BLaER1 treated with 17β-estradiol and CSF1 and Interleukin-3, amounts not matched to agents 10 nM and 100 nM (cell line): ENCODE measurements at regions not wholly inside any gene's neighbourhood (a gene's known extent, or its start where the extent isn't known, plus 50 kb on each side); places are given as distances from the start of the nearest gene placed in this dataset.

Experiments used
- H3K27ac ChIP-seq, 11 experiments: shearing (Covaris generic); formaldehyde crosslinking; 2 replicates each; pipeline ENCODE4 v1.8.1; 2022
- H3K27me3 ChIP-seq, 11 experiments: shearing (Covaris generic); formaldehyde crosslinking; 2 replicates each; pipeline ENCODE4 v1.8.1; 2022
- H3K36me3 ChIP-seq, 11 experiments: shearing (Covaris generic); formaldehyde crosslinking; 2 replicates each; pipeline ENCODE4 v1.8.1; 2022
- H3K4me1 ChIP-seq, 10 experiments: shearing (Covaris generic); formaldehyde crosslinking; 2 replicates each; pipeline ENCODE4 v1.8.1; 2022
- H3K4me2 ChIP-seq, 11 experiments: shearing (Covaris generic); formaldehyde crosslinking; 2 replicates each; pipeline ENCODE4 v1.8.1; 2022
- H3K4me3 ChIP-seq, 10 experiments: shearing (Covaris generic); formaldehyde crosslinking; 2 replicates each; pipeline ENCODE4 v1.8.1; 2022
- H3K9ac ChIP-seq, 11 experiments: shearing (Covaris generic); formaldehyde crosslinking; 2 replicates each; pipeline ENCODE4 v1.8.1; 2022
- H3K9me3 ChIP-seq, 11 experiments: shearing (Covaris generic); formaldehyde crosslinking; replicated peaks in 1 of 11; 2 replicates each; pipeline ENCODE4 v1.8.1; 2022
- H4K20me1 ChIP-seq, 11 experiments: shearing (Covaris generic); formaldehyde crosslinking; 2 replicates each; pipeline ENCODE4 v1.8.1; 2022
- Cebpa-rat ChIP-seq, 11 experiments: shearing (Covaris generic); IDR thresholded peaks; 2 replicates each; pipeline ENCODE4 v1.8.1; 2022

- Histone ChIP-seq H3K9me3 (no peaks in the 10 kb centered on the region), H3K36me3 (no peaks in the 10 kb centered on the region), H3K27ac (no peak overlapping the region), H4K20me1 (no peaks in the 10 kb centered on the region), H3K4me3 (no peak overlapping the region), H3K4me2 (no peak overlapping the region), H3K9ac (no peak overlapping the region), H3K27me3 (no peaks in the 10 kb centered on the region), H3K4me1 (0 out of 20 replicates have a peak, but pooled peaks cover 0 to under 1% (median 0%) of the 10 kb centered on the region in 10 experiments)
- no peak for TF ChIP-seq Cebpa-rat (IDR thresholded peaks at IDR 0.05)
Measured at GRCh38 chr7:159215076-159215475, 70.4 kb upstream of the VIPR2 start.

DNA sequence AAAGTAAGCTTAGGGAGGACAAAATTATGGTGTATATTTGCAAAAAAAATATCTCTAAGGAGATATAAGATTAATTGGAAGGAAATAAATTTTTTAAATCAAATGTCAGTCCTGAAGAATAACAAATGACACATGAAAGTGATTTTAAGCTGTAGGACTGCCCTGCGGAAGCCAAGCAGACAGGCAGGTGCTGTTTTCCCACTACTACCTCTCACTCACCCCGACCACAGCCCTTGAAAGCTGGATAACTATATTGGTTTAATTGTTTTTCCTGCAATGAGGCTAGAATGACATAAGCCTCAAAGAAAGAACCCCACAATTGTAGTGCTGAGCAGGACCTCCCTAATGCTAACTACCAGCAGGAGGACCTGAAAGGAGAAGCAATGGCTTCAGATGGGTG lies 68.6 kb upstream of the VIPR2 start:
- Histone ChIP-seq H3K27me3 (no peaks in the 10 kb centered on the region), H3K4me1 (peaks cover 0 to 9% (median 2%) of the 10 kb centered on the region in 10 experiments; a peak in 6 of 20 replicates), H3K27ac (no peak overlapping the region), H3K9me3 (no peaks in the 10 kb centered on the region), H3K4me2 (no peak overlapping the region), H3K36me3 (no peaks in the 10 kb centered on the region), H4K20me1 (no peaks in the 10 kb centered on the region), H3K4me3 (no peak overlapping the region), H3K9ac (no peak overlapping the region)
- TF ChIP-seq Cebpa-rat (IDR thresholded peaks at IDR 0.05) = no peak

DNA sequence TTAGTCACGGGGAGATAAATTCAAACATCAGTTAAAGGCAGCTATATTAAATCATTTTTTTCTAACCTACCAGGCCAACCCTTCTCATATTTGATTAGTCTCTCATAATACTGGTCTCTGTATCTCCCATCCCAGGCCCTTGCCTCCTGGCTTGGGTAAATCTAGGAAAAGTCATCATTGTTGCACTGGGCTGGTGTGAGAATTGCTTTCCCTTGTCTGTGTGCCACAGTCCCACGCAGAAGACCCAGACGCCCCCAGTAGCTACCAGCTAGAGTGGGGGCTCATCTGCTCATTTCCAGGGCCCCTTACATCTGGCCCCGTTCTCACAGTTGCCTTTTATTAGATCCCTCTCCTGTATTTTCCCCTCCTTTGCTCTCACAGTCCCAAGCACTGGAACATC lies 67.6 kb upstream of the VIPR2 start:
- Histone ChIP-seq H3K9me3 (no peaks in the 10 kb centered on the region), H3K27ac (no peak overlapping the region), H3K9ac (no peak overlapping the region), H3K27me3 (no peaks in the 10 kb centered on the region), H3K4me2 (no peak overlapping the region), H3K4me3 (no peak overlapping the region), H4K20me1 (no peaks in the 10 kb centered on the region), H3K4me1 (peaks cover 0 to 9% (median 2%) of the 10 kb centered on the region in 10 experiments; a peak in 6 of 20 replicates), H3K36me3 (no peaks in the 10 kb centered on the region)
- no peak for TF ChIP-seq Cebpa-rat (IDR thresholded peaks at IDR 0.05)

DNA sequence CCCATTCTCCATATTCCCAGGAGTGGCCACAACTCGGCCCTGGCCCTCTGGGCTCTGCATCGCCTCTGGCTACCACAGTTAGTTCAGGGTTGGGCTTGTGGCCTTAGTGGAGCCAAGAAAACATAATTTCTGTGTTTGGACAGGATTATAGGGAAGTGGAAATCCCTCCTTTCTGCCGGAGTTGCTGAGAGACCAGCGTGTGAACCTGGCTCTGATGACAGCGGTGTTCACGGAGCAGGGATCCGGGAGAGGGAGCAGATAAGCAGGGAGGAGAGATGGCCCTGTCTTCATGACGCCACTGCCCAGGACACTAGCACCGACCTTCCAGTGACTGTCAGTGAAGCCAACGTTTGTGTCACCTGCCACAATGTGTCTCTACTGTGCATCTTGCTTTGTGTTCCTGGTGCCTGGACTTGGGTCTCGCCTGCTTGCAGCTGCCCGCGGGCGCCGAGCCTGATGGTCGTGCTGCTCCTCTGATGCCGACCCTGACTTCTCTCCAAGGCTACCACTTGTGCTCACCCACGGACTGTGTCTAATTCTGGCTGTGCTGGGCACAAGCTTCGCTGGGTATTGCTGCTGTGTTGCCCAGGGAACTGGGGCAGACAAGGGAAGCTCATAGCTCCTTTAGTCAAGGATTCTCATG lies 67.0 kb upstream of the VIPR2 start:
- H3K36me3 ChIP-seq = no peaks in the 10 kb centered on the region
- no peaks in the 10 kb centered on the region for H3K9me3 ChIP-seq
- no peak for TF ChIP-seq Cebpa-rat (IDR thresholded peaks at IDR 0.05)
- H3K4me3 ChIP-seq = no peak overlapping the region
- no peaks in the 10 kb centered on the region for H4K20me1 ChIP-seq
- no peak overlapping the region for H3K4me2 ChIP-seq
- no peak overlapping the region for H3K27ac ChIP-seq
- no peaks in the 10 kb centered on the region for H3K27me3 ChIP-seq
- peaks cover 0 to 9% (median 2%) of the 10 kb centered on the region in 10 experiments; a peak in 6 of 20 replicates for H3K4me1 ChIP-seq
- H3K9ac ChIP-seq = no peak overlapping the region

GRCh38 chr7:159210581-159211235 lies 66.0 kb upstream of the VIPR2 start:
- Histone ChIP-seq H3K27ac (no peak overlapping the region), H3K4me3 (no peak overlapping the region), H3K36me3 (no peaks in the 10 kb centered on the region), H4K20me1 (no peaks in the 10 kb centered on the region), H3K27me3 (no peaks in the 10 kb centered on the region), H3K9ac (no peak overlapping the region), H3K4me2 (no peak overlapping the region), H3K9me3 (no peaks in the 10 kb centered on the region), H3K4me1 (peaks cover 0 to 9% (median 2%) of the 10 kb centered on the region in 10 experiments; a peak in 6 of 20 replicates)
- TF ChIP-seq Cebpa-rat (IDR thresholded peaks at IDR 0.05) = no peak

DNA sequence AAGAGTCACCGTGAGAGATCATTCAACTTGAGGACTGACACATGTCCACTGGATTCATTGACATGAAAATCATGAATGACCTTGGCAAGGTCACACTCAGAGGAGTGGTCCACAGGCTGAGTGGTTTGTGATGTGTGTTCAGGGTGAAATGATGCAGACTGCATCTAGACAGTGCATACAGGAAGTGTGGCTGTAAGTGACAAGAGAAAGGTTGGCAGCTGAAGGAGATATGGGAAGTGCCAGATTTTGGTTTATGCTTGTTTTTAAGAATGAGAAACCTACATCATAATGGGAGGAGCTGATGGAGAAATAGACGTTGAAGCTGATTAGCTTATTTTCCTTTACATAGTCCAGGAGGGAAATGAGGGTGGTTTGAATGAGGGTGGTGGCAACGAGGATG lies 64.8 kb upstream of the VIPR2 start:
- Histone ChIP-seq H3K27me3 (no peaks in the 10 kb centered on the region), H3K27ac (no peak overlapping the region), H4K20me1 (no peaks in the 10 kb centered on the region), H3K9me3 (no peaks in the 10 kb centered on the region), H3K4me1 (peaks cover 0 to 9% (median 2%) of the 10 kb centered on the region in 10 experiments; a peak in 6 of 20 replicates), H3K36me3 (no peaks in the 10 kb centered on the region), H3K4me2 (peak overlapping the region in 5 of 11 experiments; percentile 3 to 38 (median 28); a peak in 5 of 22 replicates), H3K4me3 (no peak overlapping the region), H3K9ac (no peak overlapping the region)
- TF ChIP-seq Cebpa-rat (IDR thresholded peaks at IDR 0.05) = no peak

- Histone ChIP-seq H3K4me3 (no peak overlapping the region), H3K27me3 (no peaks in the 10 kb centered on the region), H3K27ac (no peak overlapping the region), H3K4me2 (no peak overlapping the region), H3K9ac (no peak overlapping the region), H3K36me3 (no peaks in the 10 kb centered on the region), H3K9me3 (peaks cover 0 to 9% (median 6%) of the 10 kb centered on the region in 11 experiments; a peak in 16 of 22 replicates), H3K4me1 (peaks cover 0 to 9% (median 2%) of the 10 kb centered on the region in 10 experiments; a peak in 6 of 20 replicates), H4K20me1 (no peaks in the 10 kb centered on the region)
- no peak for TF ChIP-seq Cebpa-rat (IDR thresholded peaks at IDR 0.05)
Measured at GRCh38 chr7:159207951-159208350, 63.3 kb upstream of the VIPR2 start.

GRCh38 chr7:159207393-159207792 lies 62.7 kb upstream of the VIPR2 start:
- no peak for TF ChIP-seq Cebpa-rat (IDR thresholded peaks at IDR 0.05)

DNA sequence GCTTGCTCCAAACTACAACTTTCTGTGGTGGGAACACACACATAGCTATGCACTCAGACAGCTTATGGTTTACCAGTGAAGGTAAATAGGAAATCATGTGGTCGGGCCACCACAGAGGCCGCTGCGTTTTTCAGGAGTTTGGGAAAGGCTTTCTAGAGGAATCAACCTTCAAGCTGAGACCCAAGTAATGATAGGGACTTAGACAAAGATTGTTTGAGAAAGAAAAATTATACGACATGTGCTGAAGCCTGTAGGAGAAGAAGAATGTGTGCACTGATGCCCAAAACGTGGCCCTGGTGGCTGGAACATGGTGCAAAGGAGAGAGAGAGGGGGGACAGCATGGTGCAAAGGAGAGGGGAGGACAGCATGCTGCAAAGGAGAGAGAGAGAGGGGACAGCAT lies 61.2 kb upstream of the VIPR2 start:
- no peak for TF ChIP-seq Cebpa-rat (IDR thresholded peaks at IDR 0.05)
- Histone ChIP-seq H3K27me3 (no peaks in the 10 kb centered on the region), H3K9me3 (peaks cover 0 to 9% (median 6%) of the 10 kb centered on the region in 11 experiments; a peak in 16 of 22 replicates), H3K4me1 (peaks cover 0 to 9% (median 2%) of the 10 kb centered on the region in 10 experiments; a peak in 6 of 20 replicates), H3K9ac (no peak overlapping the region), H4K20me1 (no peaks in the 10 kb centered on the region), H3K36me3 (no peaks in the 10 kb centered on the region), H3K27ac (no peak overlapping the region), H3K4me2 (no peak overlapping the region), H3K4me3 (no peak overlapping the region)

More at GRCh38 chr7:159207393-159207792, 62.7 kb upstream of the VIPR2 start:
- Histone ChIP-seq H3K4me1 (peaks cover 0 to 9% (median 2%) of the 10 kb centered on the region in 10 experiments; a peak in 6 of 20 replicates), H4K20me1 (no peaks in the 10 kb centered on the region), H3K4me3 (no peak overlapping the region), H3K36me3 (no peaks in the 10 kb centered on the region), H3K4me2 (no peak overlapping the region), H3K9ac (no peak overlapping the region), H3K27me3 (no peaks in the 10 kb centered on the region), H3K27ac (no peak overlapping the region), H3K9me3 (peaks cover 0 to 9% (median 6%) of the 10 kb centered on the region in 11 experiments; a peak in 16 of 22 replicates)
